Tibial artery (tissue), 4 donors: ENCODE measurements at regions not wholly inside any gene's neighbourhood (a gene's known extent, or its start where the extent isn't known, plus 50 kb on each side); places are given as distances from the start of the nearest gene placed in this dataset.

ENCODE experiments used
- DNase-seq, 2 donors: peaks; one replicate each; pipeline ENCODE4 v3.0.0-alpha.2; 2019
- H3K27ac ChIP-seq, 2 donors: fragments of 200-600 bp; sonication (generic) in 1 of 2; 1 replicate in 1 of 2; 2 replicates in 1 of 2; pipeline ENCODE4 v1.5.1; 2018 to 2019; ENCODE audit warnings: mild to moderate bottlenecking in 1 of 2
- H3K27me3 ChIP-seq, 2 donors: fragments of 200-600 bp; sonication (generic) in 1 of 2; one replicate each; pipeline versions ENCODE4 v1.5.1 to v1.6.0; 2016 to 2019
- H3K36me3 ChIP-seq, 3 donors: fragments of 200-600 bp; sonication (generic) in 2 of 3; one replicate each; pipeline ENCODE4 v1.5.1; 2016 to 2019; ENCODE audit warnings: mild to moderate bottlenecking in 2 of 3
- H3K4me1 ChIP-seq, 4 donors: fragments of 200-600 bp; sonication (generic) in 2 of 4; 1 replicate in 3 of 4; 2 replicates in 1 of 4; pipeline ENCODE4 v1.5.1; 2016 to 2019
- H3K4me3 ChIP-seq, 2 donors: fragments of 200-600 bp; sonication (generic) in 1 of 2; 1 replicate in 1 of 2; 2 replicates in 1 of 2; pipeline ENCODE4 v1.5.1; 2018 to 2019; ENCODE audit warnings: mild to moderate bottlenecking in 2 of 2
- H3K9me3 ChIP-seq, 3 donors: fragments of 200-600 bp; sonication (generic) in 1 of 3; one replicate each; pipeline ENCODE4 v1.5.1; 2016 to 2019
- intact Hi-C: fragments of 100-400 bp; cut with DNase I; formaldehyde crosslinking; loops from one replicate; pipeline ENCODE4 v1.15.0; 2023; ENCODE audit warnings: low total_unique reads
- TF ChIP-seq, protein P1 (sequence below), 2 experiments: fragments of 200-600 bp in 1 of 2; fragments of 450-650 bp in 1 of 2; IDR thresholded peaks; one replicate each; pipeline ENCODE4 v1.5.1; 2017 to 2019; ENCODE audit warnings: antibody characterized with exemption in 2 of 2, mild to moderate bottlenecking in 1 of 2, moderate library complexity in 1 of 2

DNA sequence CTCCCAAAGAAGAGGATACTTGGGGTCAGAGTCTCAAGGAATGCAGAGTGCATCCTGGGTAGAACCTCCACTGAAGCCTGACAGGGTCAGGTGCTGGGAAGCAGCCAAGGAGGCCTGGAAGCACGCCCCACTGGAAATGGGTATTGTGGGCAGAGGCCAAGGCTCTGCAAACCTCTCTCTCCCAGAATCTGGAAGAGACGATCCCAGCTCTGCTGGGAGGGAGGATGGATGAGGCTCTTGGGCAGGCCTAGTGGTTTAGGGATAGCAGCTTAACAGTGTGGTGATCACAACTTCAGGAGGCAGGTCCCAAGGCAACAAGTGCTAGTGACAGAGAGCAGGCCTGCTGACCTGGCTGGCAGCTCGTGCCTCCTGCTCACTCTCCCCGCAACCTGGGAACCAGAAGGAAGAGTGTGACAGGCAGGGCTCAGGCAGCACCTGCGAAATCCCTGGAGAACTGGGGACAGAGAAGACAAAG lies 641.0 kb downstream of the PLPP3 start:
- intact Hi-C loops, result no loop called here
- DNase-seq, result no peak
- TF ChIP-seq, protein P1, sequence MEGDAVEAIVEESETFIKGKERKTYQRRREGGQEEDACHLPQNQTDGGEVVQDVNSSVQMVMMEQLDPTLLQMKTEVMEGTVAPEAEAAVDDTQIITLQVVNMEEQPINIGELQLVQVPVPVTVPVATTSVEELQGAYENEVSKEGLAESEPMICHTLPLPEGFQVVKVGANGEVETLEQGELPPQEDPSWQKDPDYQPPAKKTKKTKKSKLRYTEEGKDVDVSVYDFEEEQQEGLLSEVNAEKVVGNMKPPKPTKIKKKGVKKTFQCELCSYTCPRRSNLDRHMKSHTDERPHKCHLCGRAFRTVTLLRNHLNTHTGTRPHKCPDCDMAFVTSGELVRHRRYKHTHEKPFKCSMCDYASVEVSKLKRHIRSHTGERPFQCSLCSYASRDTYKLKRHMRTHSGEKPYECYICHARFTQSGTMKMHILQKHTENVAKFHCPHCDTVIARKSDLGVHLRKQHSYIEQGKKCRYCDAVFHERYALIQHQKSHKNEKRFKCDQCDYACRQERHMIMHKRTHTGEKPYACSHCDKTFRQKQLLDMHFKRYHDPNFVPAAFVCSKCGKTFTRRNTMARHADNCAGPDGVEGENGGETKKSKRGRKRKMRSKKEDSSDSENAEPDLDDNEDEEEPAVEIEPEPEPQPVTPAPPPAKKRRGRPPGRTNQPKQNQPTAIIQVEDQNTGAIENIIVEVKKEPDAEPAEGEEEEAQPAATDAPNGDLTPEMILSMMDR (IDR thresholded peaks at IDR 0.05), result no peak
- Histone ChIP-seq H3K9me3 (no peaks in the 10 kb centered on the region), H3K4me1 (peaks cover 0 to 8% (median 3%) of the 10 kb centered on the region in 4 donors), H3K27me3 (no peaks in the 10 kb centered on the region), H3K36me3 (no peaks in the 10 kb centered on the region), H3K4me3 (no peak overlapping the region), H3K27ac (no peak overlapping the region)

DNA sequence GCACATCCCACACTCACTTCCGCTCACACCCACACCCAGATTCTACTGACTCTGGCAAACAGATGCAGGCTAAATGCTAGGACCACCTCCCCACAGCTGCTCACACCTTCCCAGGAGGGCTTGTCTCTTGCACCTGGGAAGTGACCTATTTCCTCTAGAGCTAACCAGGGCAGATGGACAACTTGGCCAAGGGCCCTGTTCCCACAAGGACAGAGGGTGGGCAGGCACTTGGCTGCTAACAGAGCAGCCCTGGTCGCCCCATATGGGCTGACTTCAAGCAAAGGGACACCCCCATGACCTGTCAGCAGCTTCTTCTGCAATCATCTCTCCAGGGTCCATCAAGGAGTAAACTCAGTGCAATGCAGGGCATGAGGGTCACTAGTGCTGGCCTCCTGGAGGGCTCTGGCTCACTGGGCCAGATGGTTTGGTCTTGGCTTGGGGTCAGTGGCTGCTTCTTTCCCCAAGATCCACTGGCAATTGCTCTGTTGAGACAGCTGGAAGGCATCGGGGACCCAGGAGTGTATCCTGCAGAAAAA lies 641.5 kb downstream of the PLPP3 start:
- intact Hi-C loops, result no loop called here
- no peak for DNase-seq
- H3K4me1 ChIP-seq, result peaks cover 0 to 8% (median 3%) of the 10 kb centered on the region in 4 donors
- TF ChIP-seq, protein P1 (IDR thresholded peaks at IDR 0.05), result no peak
- no peak overlapping the region for H3K4me3 ChIP-seq
- H3K27me3 ChIP-seq, result no peaks in the 10 kb centered on the region
- no peaks in the 10 kb centered on the region for H3K9me3 ChIP-seq
- H3K27ac ChIP-seq, result no peak overlapping the region
- no peaks in the 10 kb centered on the region for H3K36me3 ChIP-seq

DNA sequence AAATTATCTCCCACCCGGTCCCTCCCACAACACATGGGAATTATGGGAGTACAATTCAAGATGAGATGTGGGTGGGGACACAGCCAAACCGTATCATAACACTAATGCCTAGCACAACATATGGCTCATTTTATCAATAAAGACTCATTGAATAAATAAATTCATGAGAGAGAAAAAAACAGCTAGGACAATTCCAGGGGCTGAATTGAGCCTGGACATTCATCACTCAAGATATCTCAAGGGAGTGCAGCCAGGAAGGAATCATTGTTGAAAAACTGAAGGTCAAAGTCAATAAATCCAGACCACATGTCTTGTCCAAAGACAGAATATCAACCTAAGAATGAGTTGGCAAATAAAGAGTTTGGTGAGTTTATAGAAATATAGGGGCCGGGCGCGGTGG lies 644.1 kb downstream of the PLPP3 start:
- intact Hi-C loops, result no loop called here
- no peak overlapping the region for H3K4me3 ChIP-seq
- TF ChIP-seq, protein P1 (IDR thresholded peaks at IDR 0.05), result no peak
- no peaks in the 10 kb centered on the region for H3K27me3 ChIP-seq
- H3K36me3 ChIP-seq, result no peaks in the 10 kb centered on the region
- peaks cover 0 to 17% (median 6%) of the 10 kb centered on the region in 4 donors for H3K4me1 ChIP-seq
- H3K27ac ChIP-seq, result no peak overlapping the region
- DNase-seq, result no peak
- no peaks in the 10 kb centered on the region for H3K9me3 ChIP-seq

DNA sequence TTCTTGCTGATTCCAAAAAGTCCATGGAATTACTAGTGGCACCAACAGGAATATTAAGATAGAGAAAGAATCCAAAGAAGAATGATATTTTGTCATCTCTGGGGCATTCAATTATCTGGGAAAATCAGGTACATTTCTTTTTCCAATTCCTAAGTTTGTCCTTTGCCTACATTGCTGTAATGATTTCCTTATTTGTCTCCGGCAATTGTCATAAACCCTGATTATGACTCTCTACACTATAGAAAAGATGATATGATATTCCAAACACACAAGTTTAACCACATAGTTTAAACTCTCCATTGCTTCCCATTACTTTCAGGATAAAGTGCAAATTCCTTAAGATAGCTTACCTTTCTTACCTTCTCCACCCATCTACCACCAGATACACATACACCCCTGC lies 647.0 kb downstream of the PLPP3 start:
- Histone ChIP-seq H3K36me3 (no peaks in the 10 kb centered on the region), H3K27ac (no peak overlapping the region), H3K27me3 (no peaks in the 10 kb centered on the region), H3K4me1 (peaks cover 0 to 15% (median 3%) of the 10 kb centered on the region in 4 donors), H3K4me3 (no peak overlapping the region), H3K9me3 (no peaks in the 10 kb centered on the region)
- intact Hi-C loops, result no loop called here
- TF ChIP-seq, protein P1 (IDR thresholded peaks at IDR 0.05), result no peak
- DNase-seq, result no peak

DNA sequence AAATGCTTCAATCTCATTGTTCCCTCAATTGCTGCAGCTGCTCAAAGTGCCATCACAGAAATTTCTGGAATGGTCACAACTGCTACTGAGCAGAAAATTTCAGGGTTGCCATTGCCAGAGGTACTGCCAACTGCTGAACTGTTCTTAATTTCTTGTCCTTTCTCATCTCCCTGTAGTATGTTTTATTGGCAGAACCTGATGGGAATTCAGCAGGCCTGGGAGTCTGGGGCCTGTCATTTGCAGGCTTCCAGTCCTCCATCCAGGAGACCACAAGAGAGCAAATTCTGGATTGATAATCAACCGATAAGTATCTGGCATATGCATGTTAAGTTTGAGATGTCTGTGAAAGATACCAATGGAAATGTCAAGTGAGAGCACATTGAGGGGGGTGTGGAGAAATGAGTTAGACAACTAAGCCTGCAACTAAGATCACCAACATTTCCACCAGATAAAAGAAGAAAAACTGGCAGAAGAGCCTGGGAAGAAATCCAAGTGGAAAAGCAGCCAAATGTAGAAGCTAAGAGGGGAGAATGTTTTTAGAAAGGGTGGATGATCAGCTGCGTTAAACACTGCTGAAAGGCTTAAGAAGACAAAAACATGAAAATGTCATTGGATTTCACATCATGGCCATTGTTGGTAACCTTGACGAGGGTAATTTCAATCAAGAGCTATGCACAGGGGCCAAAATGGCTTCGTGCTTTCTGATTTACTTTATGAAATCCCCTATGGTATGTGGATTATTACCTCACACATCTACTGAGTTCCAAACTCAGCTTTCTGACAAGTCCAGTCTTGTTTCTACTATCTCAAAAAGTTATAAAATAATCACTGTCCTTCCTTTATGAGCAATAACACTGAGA lies 648.1 kb downstream of the PLPP3 start:
- H3K36me3 ChIP-seq, result no peaks in the 10 kb centered on the region
- TF ChIP-seq, protein P1 (IDR thresholded peaks at IDR 0.05), result no peak
- H3K4me1 ChIP-seq, result peaks cover 0 to 15% (median 3%) of the 10 kb centered on the region in 4 donors
- H3K4me3 ChIP-seq, result no peak overlapping the region
- H3K27me3 ChIP-seq, result no peaks in the 10 kb centered on the region
- intact Hi-C loops, result no loop called here
- no peaks in the 10 kb centered on the region for H3K9me3 ChIP-seq
- no peak overlapping the region for H3K27ac ChIP-seq
- no peak for DNase-seq
